Psoas muscle (tissue), 7 donors: ENCODE measurements at regions not wholly inside any gene's neighbourhood (a gene's known extent, or its start where the extent isn't known, plus 50 kb on each side); places are given as distances from the start of the nearest gene placed in this dataset.

Experiments used
- ATAC-seq, 4 donors: fragments of 200-7000 bp; cut with Tn5 transposase; one replicate each; pipeline ENCODE4 v1.9.1; 2020; ENCODE audit warnings: moderate library complexity in 3 of 4, mild to moderate bottlenecking in 2 of 4
- DNase-seq, 2 donors: peaks; one replicate each; pipeline ENCODE4 v3.0.0-alpha.2; 2020
- H3K27ac ChIP-seq: fragments of 200-600 bp; one replicate; pipeline ENCODE4 v1.8.0; 2022
- H3K27me3 ChIP-seq, 3 donors: fragments of 200-600 bp in 1 of 3; one replicate each; pipeline versions ENCODE4 v1.6.1 to v1.8.0; 2013 to 2022; ENCODE audit warnings: low read length in 2 of 3, mild to moderate bottlenecking in 2 of 3, moderate library complexity in 1 of 3; ENCODE audit not compliant: insufficient read depth in 3 of 3
- H3K36me3 ChIP-seq, 2 donors: fragments of 200-600 bp in 1 of 2; one replicate each; pipeline versions ENCODE4 v1.6.1 to v1.8.0; 2013 to 2022; ENCODE audit warnings: low read depth in 1 of 2, mild to moderate bottlenecking in 1 of 2, moderate library complexity in 1 of 2; ENCODE audit not compliant: insufficient read depth in 1 of 2
- H3K4me1 ChIP-seq: fragments of 200-600 bp; one replicate; pipeline ENCODE4 v1.8.0; 2022
- H3K4me3 ChIP-seq: fragments of 200-600 bp; one replicate; pipeline ENCODE4 v1.8.0; 2022; ENCODE audit warnings: mild to moderate bottlenecking
- H3K9me3 ChIP-seq: fragments of 200-600 bp; one replicate; pipeline ENCODE4 v1.8.0; 2022
- WGBS, 3 donors: extraction: QIAGEN DNeasy Blood & Tissue Kit; methylation state at CpG; one replicate each; pipeline versions ENCODE4 v1.1.6 to v1.1.7; 2013; 5-methylcytosine and 5-hydroxymethylcytosine counted together
- intact Hi-C, 2 donors: fragments of 100-400 bp; cut with DNase I; formaldehyde crosslinking; loops; one replicate each; pipeline versions ENCODE4 v1.11.0 to v1.14.2; 2022
- TF ChIP-seq, protein P1 (sequence below): fragments of 200-600 bp; IDR thresholded peaks from one replicate; pipeline ENCODE4 v1.8.0; 2022; ENCODE audit warnings: antibody characterized with exemption
- donor health status: healthy with polysubstance abuse.
- donor health status: DM: no; HTN: no; CAD: no; lungs with moderate emphysema.
- donor health status: Bipolar disorder and iron deficiency.
- donor health status: healthy.
- donor health status: DM: yes; HTN: yes; CAD: no.
- donor health status: DM: no; HTN: no; CAD: no.
- donor health status: DM: yes; HTN: yes; CAD: no.

GRCh38 chrX:124606724-124607123, 260.4 kb downstream of the SH2D1A start:
- Histone ChIP-seq H3K36me3 (no peaks in the 10 kb centered on the region), H3K4me3 (no peak overlapping the region), H3K9me3 (no peaks in the 10 kb centered on the region), H3K27me3 (no peaks in the 10 kb centered on the region), H3K4me1 (no peaks in the 10 kb centered on the region), H3K27ac (no peak overlapping the region)
- 45 to 85% (median 82%) methylated on average over 2 of the region's 2 CpGs for WGBS, 3 donors
- TF ChIP-seq, protein P1, sequence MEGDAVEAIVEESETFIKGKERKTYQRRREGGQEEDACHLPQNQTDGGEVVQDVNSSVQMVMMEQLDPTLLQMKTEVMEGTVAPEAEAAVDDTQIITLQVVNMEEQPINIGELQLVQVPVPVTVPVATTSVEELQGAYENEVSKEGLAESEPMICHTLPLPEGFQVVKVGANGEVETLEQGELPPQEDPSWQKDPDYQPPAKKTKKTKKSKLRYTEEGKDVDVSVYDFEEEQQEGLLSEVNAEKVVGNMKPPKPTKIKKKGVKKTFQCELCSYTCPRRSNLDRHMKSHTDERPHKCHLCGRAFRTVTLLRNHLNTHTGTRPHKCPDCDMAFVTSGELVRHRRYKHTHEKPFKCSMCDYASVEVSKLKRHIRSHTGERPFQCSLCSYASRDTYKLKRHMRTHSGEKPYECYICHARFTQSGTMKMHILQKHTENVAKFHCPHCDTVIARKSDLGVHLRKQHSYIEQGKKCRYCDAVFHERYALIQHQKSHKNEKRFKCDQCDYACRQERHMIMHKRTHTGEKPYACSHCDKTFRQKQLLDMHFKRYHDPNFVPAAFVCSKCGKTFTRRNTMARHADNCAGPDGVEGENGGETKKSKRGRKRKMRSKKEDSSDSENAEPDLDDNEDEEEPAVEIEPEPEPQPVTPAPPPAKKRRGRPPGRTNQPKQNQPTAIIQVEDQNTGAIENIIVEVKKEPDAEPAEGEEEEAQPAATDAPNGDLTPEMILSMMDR: no peak
- intact Hi-C loops: no loop called here
- DNase-seq: no peak
- no peak for ATAC-seq

DNA sequence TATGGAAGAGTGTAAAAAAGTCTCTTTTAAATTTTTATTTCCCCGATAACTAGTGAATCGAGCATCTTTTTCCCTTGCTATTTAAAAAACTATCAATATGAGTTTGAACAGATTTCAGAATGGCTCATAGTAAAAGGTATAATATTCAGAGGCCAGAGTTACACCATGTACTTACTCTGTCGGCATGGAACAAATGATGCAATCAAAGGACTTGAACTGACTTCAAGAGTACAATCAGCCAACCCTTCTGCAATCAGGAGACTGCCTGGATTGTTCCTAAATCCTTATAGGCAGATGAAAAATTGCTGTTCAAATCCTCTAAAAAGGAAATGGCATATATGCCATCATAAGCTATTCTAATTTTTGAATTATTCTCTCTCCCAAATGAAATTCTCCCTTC, 273.3 kb downstream of the SH2D1A start:
- Histone ChIP-seq H3K36me3 (no peaks in the 10 kb centered on the region), H3K27ac (no peak overlapping the region), H3K4me3 (no peak overlapping the region), H3K27me3 (no peaks in the 10 kb centered on the region), H3K4me1 (no peaks in the 10 kb centered on the region), H3K9me3 (no peaks in the 10 kb centered on the region)
- TF ChIP-seq, protein P1: no peak
- DNase-seq (no peak), ATAC-seq (peak in 3 of 4 donors; percentile 77 to 94 (median 89))
- 54 to 61% (median 58%) methylated on average over 3 of the region's 3 CpGs for WGBS, 3 donors
- intact Hi-C loops: no loop called here

GRCh38 chrX:124634363-124634762, 288.0 kb downstream of the SH2D1A start:
- WGBS, 3 donors: 67 to 94% (median 89%) methylated on average over 4 of the region's 4 CpGs
- no peaks in the 10 kb centered on the region for H3K9me3 ChIP-seq
- H3K4me1 ChIP-seq: no peaks in the 10 kb centered on the region
- no peaks in the 10 kb centered on the region for H3K27me3 ChIP-seq
- intact Hi-C loops: no loop called here
- ATAC-seq (no peak), DNase-seq (no peak)
- TF ChIP-seq, protein P1: no peak
- H3K4me3 ChIP-seq: no peak overlapping the region
- H3K27ac ChIP-seq: no peak overlapping the region
- no peaks in the 10 kb centered on the region for H3K36me3 ChIP-seq

DNA sequence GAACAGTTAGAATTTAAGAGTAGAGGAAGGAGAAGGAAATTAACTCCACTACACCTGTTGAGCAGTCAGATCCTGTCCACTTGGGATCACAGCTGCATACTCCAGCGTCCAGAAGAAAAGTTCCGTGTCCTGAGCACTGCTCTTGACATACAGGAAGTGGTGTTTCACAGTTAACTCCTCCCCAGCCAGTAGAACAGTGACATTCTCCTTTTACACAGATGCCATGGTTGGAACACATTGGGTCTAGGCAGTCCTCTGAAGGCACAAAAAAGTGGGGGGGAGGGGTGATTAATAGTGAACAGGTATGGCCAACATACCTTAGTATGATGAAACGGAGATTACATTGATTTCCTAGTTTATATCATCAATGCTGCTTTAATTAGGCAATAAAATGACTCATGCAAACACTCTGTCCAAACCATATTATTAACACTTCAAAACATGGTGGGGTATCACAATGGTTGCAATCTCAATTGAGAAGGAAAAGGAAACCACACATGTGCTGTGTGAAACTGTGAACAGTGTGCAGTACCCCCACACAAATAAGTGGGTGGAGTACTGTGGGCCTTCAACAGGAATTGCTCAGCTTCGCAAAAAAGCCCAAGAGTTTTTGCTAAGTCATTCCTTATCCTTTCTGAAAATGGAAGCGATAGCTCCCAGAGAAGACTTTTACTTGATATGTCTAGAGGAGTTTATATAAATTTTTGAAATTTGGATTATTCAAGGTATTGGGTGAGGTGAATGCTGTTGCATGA, 295.6 kb downstream of the SH2D1A start:
- Histone ChIP-seq H3K4me1 (no peaks in the 10 kb centered on the region), H3K27ac (no peak overlapping the region), H3K36me3 (no peaks in the 10 kb centered on the region), H3K9me3 (no peaks in the 10 kb centered on the region), H3K4me3 (no peak overlapping the region), H3K27me3 (peaks cover 0 to 3% (median 0%) of the 10 kb centered on the region in 3 donors)
- WGBS, 3 donors: 60 to 64% (median 64%) methylated on average over 5 of the region's 5 CpGs
- ATAC-seq (no peak), DNase-seq (no peak)
- TF ChIP-seq, protein P1: no peak
- intact Hi-C loops: no loop called here

GRCh38 chrX:124646403-124646802, 300.0 kb downstream of the SH2D1A start:
- 17 to 30% (median 18%) methylated on average over 1 of the region's 1 CpG for WGBS, 3 donors
- Histone ChIP-seq H3K4me3 (no peak overlapping the region), H3K9me3 (no peaks in the 10 kb centered on the region), H3K36me3 (no peaks in the 10 kb centered on the region), H3K4me1 (no peaks in the 10 kb centered on the region), H3K27ac (peak overlapping the region; percentile 18), H3K27me3 (no peaks in the 10 kb centered on the region)
- peak in 1 of 2 donors; percentile 26 for DNase-seq
- TF ChIP-seq, protein P1: no peak
- intact Hi-C loops: no loop called here
- peak; percentile 86 to 98 (median 96) for ATAC-seq
